NCI-H2227 treated with DMSO at 0.1 percent for 48 hours (cell line): ENCODE measurements at regions not wholly inside any gene's neighbourhood (a gene's known extent, or its start where the extent isn't known, plus 50 kb on each side); places are given as distances from the start of the nearest gene placed in this dataset.
"Not testable (repeated sequence)": the region's sequence is repeated elsewhere in the genome, so short reads cannot be mapped to it uniquely, and the experiment has no call there.

Experiments
- DNase-seq: peaks from one replicate; lab custom pipeline; 2025; lab: John Stamatoyannopoulos, UW

- DNase-seq: no peak
Measured at GRCh38 chr10:16117305-16117695, 257.0 kb upstream of the MINDY3 start.

- DNase-seq: no peak
Measured at GRCh38 chr10:16119445-16119844, 259.1 kb upstream of the MINDY3 start.

GRCh38 chr10:16120563-16120962, 260.3 kb upstream of the MINDY3 start:
- DNase-seq: no peak

- DNase-seq: no peak
Measured at GRCh38 chr10:16141499-16141898, 281.2 kb upstream of the MINDY3 start.

- DNase-seq: no peak
Measured at GRCh38 chr10:16146993-16147392, 286.7 kb upstream of the MINDY3 start.

GRCh38 chr10:16155834-16156233, 281.0 kb upstream of the PTER start:
- no peak for DNase-seq

- no peak for DNase-seq
Measured at GRCh38 chr10:16156681-16157080, 280.1 kb upstream of the PTER start.

GRCh38 chr10:16165067-16165466, 271.7 kb upstream of the PTER start:
- not testable (repeated sequence) for DNase-seq

- no peak for DNase-seq
Measured at GRCh38 chr10:16182144-16182543, 254.7 kb upstream of the PTER start.

GRCh38 chr10:16182688-16183087, 254.1 kb upstream of the PTER start:
- no peak for DNase-seq

GRCh38 chr10:16184096-16184597, 252.7 kb upstream of the PTER start:
- DNase-seq: no peak

- DNase-seq: no peak
Measured at GRCh38 chr10:16184906-16185305, 251.9 kb upstream of the PTER start.

- no peak for DNase-seq
Measured at GRCh38 chr10:16186564-16186963, 250.2 kb upstream of the PTER start.

- no peak for DNase-seq
Measured at GRCh38 chr10:16187161-16187560, 249.6 kb upstream of the PTER start.

GRCh38 chr10:16192337-16192736, 244.5 kb upstream of the PTER start:
- no peak for DNase-seq

GRCh38 chr10:16193241-16193640, 243.6 kb upstream of the PTER start:
- DNase-seq: no peak

- DNase-seq: no peak
Measured at GRCh38 chr10:16195178-16195769, 241.5 kb upstream of the PTER start.

- DNase-seq: no peak
Measured at GRCh38 chr10:16195894-16196293, 240.9 kb upstream of the PTER start.

GRCh38 chr10:16199216-16199615, 237.6 kb upstream of the PTER start:
- DNase-seq: no peak

GRCh38 chr10:16223618-16224017, 213.2 kb upstream of the PTER start:
- not testable (repeated sequence) for DNase-seq

GRCh38 chr10:16227674-16228073, 209.1 kb upstream of the PTER start:
- DNase-seq: no peak

GRCh38 chr10:16231176-16231575, 205.6 kb upstream of the PTER start:
- no peak for DNase-seq

GRCh38 chr10:16231734-16232435, 204.9 kb upstream of the PTER start:
- no peak for DNase-seq

GRCh38 chr10:16232441-16232840, 204.4 kb upstream of the PTER start:
- no peak for DNase-seq
